Stimulated activated CD4-positive, alpha-beta T cell treated with anti-CD3 and anti-CD28 coated beads, Interleukin-15, amount 100 ng/mL, for 24 hours (primary cell): ENCODE measurements at regions not wholly inside any gene's neighbourhood (a gene's known extent, or its start where the extent isn't known, plus 50 kb on each side); places are given as distances from the start of the nearest gene placed in this dataset.

Experiments
- DNase-seq: peaks from one replicate; pipeline ENCODE4 v3.0.0-alpha.2; 2020

GRCh38 chr13:50699874-50700663, 143.4 kb downstream of the DLEU7 start:
- no peak for DNase-seq

GRCh38 chr13:50700664-50701305, 142.7 kb downstream of the DLEU7 start:
- no peak for DNase-seq

- no peak for DNase-seq
Measured at GRCh38 chr13:50701469-50701868, 142.0 kb downstream of the DLEU7 start.

- DNase-seq = no peak
Measured at GRCh38 chr13:50706505-50706904, 137.0 kb downstream of the DLEU7 start.

GRCh38 chr13:50707628-50708027, 135.9 kb downstream of the DLEU7 start:
- no peak for DNase-seq

DNA sequence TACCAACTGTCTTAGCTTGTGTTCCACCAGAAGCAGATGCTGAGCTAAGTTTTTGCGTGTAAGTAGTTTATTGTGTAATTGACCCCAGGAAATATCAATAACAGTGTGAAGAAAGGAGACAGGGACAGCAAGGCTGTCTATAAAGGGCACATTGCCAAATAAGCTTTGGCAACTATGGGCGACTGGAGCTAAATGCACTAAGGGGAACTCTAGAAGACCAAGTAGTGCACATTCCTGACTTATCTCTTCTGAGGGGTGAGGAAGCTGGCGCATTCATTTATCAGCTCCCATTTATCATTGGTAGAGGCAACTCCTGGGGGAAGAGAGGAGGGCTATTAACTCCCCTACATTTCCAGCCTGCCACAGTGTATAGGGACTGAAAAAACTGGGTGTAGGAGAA, 135.0 kb downstream of the DLEU7 start:
- DNase-seq = no peak

GRCh38 chr13:50709058-50709457, 134.4 kb downstream of the DLEU7 start:
- DNase-seq = no peak

DNA sequence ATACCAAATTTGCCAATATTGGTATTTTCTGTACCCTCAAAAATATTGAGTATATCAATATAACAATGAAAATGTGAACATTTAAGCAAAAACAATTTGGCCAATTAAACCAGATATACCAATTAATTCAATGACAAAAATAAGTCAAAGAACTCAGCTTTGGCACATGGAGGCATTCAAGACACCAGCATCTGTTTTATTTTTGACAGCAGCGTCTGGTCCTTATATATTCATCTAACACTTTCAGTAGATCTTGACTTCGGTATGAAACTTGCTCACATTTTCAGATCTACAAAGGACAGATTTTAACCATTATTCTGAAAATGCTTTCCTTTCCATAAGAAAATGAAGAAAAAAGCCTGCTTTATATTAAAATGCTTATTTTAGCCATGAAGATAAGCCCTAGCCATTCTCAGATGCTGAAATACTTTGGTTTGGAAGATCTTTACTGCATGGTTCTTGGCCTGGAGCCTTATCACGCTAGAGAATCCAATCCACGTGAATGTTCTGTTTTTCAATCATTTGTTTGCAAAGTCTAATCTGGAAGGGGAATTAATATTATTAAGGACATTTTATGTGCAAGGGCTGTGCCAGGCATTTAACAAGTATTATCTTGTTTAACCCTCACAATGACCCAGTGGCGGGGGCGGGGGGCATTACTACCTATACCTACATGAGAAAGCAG, 132.2 kb downstream of the DLEU7 start:
- no peak for DNase-seq

- no peak for DNase-seq
Measured at GRCh38 chr13:50711996-50712395, 131.5 kb downstream of the DLEU7 start.

- DNase-seq = no peak
Measured at GRCh38 chr13:50712456-50712855, 131.0 kb downstream of the DLEU7 start.

GRCh38 chr13:50712881-50713280, 130.6 kb downstream of the DLEU7 start:
- no peak for DNase-seq

- peak; percentile 16 for DNase-seq
Measured at GRCh38 chr13:50713523-50714248, 129.8 kb downstream of the DLEU7 start.

GRCh38 chr13:50714891-50715290, 128.6 kb downstream of the DLEU7 start:
- no peak for DNase-seq

- no peak for DNase-seq
Measured at GRCh38 chr13:50715402-50716146, 127.9 kb downstream of the DLEU7 start.

- no peak for DNase-seq
Measured at GRCh38 chr13:50720861-50721671, 122.4 kb downstream of the DLEU7 start.

DNA sequence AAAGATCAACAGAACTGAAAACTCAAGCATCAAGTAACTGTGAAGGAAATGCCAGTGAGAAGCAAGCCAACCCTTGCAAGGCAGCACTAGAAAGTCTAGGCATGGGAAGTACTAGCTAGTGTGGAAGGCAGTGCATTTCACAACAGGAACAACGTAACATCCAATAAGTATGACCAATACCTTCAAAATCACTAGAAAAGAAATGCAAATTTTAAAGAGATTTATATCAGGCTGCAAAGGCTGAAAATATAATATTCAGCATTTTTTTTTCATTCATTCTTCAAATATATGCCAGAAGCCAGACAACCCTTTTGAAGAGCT, 121.9 kb downstream of the DLEU7 start:
- DNase-seq = no peak

DNA sequence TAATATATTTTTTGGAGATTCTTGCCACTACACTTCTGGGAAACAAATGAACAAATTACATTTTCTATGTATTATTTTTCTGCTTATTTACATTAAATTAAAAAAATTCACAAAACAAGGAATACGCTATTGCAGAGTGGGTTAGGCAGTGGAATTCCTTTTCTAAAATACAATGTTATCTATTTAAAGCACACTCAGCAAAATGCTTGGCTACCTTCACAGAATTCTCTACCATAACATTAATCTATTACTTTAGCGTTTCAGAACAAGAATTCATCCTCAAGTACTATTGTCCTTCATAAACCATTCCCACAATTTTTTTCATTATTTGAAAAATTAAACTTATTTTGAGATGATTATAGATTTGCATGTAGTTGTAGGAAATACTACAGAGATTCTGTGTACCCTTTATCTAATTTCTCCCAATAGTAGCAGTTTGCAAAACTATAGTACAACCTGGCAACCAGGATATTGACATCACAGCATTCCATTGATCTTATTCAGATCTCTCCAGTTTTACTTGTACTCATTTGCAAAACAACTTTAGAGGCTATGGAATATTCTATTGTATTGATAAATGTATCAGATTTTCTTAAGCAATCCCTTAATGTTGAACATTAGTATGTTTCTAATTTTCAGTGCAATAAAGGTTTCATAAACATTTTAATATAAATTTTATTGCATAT, 120.9 kb downstream of the DLEU7 start:
- no peak for DNase-seq

- DNase-seq = no peak
Measured at GRCh38 chr13:50724438-50724837, 119.1 kb downstream of the DLEU7 start.

GRCh38 chr13:50724913-50725312, 118.6 kb downstream of the DLEU7 start:
- DNase-seq = no peak

DNA sequence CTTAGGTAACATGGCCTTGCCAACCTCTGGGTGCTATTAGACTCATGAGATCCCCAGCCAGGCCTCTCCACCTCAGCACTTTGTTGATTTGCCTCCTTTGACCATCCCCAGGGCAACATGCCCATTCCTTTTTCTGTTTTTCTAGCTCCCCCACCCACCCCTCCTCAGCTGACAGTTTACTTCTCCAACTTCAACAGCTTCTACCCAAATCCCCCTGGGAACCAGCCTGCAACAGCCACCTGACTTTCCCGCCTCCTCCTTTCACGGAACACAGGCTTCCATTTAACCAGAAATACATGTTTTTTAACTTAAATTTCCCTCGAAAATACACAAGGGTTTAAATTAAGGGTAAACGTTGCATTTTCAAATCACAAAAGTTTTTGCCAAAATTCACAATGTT, 117.3 kb downstream of the DLEU7 start:
- no peak for DNase-seq

DNA sequence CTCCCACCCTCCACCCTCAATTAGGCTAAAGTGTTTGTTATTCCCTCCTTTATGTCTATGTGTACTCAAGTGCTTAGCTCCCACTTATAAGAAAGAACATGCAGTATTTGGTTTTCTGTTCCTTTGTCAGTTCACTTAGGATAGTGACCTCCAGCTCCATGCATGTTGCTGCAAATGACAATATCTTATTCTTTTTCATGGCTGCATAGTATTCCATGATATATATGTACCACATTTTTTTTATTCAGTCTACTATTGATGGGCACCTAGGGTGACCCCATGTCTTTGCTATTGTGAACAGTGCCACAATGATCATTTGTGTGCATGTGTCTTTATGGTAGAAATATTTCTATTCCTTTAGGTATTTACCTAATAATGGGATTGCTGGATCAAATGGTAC, 114.3 kb downstream of the DLEU7 start:
- DNase-seq = no peak
